ENCODE measurements at regions not wholly inside any gene's neighbourhood (a gene's known extent, or its start where the extent isn't known, plus 50 kb on each side); places are given as distances from the start of the nearest gene placed in this dataset.
A peak's percentile ranks its signal among the peaks of the same experiment; 100 is the strongest.
"Not testable (repeated sequence)": the region's sequence is repeated elsewhere in the genome, so short reads cannot be mapped to it uniquely, and the experiment has no call there.

DNA sequence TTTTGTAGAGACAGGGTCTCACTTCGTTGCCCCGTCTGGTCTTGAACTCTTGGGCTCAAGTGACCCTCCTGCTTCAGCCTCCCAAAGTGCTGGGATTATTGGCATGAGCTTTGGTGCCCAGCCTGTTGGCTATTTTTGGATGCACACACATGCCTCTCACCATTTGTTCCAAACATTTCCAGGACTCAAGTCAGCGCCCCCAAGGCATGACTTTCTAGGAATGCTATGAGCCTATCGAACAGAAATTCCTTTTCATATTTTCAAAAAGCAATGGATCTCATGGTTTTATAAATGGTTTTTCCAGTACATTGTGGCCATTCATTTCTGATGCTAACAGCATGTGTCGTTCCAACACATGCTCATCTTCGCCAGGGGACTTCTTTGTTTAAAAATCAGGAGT, 119.3 kb upstream of the NAA20 start:
- peak; percentile 63 for DNase-seq (ENCODE audit: low read depth)

- DNase-seq (ENCODE audit: low read depth): no peak
Observed at GRCh38 chr20:19901226-19901625, 115.9 kb upstream of the NAA20 start.

DNA sequence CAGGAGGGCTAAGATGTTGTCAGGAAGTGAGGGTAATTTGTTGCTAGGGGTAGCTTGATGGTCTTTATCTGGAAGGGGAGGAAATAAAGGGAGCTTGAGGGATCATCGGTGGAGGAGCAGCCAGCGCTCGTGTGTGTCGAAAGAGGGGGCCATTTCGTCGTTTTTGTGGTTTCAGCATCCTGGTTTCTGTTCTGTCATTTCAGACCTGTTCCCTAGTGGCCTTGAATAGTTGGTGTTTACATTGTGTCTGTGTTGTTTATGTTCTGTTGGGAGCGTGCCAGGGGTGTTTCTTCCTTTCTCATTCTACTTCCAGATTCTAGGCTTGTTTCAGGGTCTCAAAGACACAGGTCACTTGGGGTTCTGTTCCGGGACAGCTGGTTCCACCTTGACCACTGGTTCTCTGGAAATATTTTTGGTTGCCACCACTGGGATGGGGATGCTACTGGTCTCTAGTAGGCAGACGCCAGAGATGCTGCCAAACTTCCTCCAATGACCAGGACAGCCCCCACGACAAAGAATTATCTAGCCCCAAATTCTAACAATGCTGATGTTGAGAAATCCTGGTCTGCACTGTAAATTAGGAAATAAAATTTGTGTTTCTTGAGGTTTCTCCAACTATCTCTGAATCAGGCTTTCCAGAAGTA, 113.9 kb upstream of the NAA20 start:
- DNase-seq (ENCODE audit: low read depth): no peak

DNA sequence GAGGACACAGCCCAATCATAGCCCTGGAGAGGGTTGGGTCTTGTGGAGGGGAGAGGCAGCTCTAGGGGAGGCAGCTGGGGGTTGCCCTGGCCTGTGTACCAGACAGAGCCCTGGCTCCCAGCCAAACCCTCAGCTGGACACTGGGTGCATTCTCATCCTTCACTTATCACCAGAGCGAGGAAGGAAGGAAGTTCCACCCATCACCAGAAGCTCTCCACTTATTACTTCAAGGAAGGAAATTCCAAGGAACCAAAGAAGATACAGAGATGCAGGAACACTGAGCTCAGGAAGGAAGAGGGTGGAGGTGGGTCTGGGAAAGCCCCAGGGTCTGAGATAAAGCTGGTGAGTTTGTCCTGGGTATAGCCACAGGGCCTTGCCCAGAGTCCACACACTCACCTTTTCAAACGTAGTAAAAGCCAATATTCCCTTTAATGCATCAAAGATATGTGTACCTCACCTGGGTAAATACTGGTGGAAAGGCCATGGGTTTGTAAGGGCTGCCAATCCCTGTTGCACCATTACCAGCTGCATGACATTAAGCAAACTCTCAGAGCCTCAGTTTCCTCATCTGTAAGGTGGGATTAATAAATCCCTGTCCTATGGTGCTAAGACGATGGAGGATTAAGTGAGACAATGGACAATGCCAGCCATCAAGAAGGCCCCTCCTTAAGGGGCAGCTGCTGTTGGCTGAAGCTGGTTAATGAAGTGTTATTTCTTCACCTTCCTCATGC, 109.7 kb upstream of the NAA20 start:
- DNase-seq (ENCODE audit: low read depth): no peak

DNA sequence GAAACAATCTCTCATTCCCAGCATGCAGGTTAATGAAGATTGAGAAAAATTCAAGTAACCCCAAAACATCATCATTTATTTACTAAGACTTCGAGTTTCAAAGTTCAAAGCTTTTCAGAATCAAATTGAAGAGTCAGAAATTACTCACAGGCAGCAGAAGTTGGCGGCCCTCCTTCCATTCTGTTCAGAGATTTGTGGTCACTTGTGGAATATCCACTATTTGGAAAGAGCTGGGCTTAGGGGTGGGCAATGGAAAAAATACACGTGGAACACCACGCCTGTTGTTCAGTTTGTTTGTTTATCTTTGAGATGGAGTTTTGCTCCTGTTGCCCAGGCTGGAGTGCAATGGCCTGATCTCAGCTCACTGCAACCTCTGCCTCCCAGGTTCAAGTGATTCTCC, 108.6 kb upstream of the NAA20 start:
- no peak for DNase-seq (ENCODE audit: low read depth)

GRCh38 chr20:19909725-19910124, 107.4 kb upstream of the NAA20 start:
- DNase-seq (ENCODE audit: low read depth): no peak

DNA sequence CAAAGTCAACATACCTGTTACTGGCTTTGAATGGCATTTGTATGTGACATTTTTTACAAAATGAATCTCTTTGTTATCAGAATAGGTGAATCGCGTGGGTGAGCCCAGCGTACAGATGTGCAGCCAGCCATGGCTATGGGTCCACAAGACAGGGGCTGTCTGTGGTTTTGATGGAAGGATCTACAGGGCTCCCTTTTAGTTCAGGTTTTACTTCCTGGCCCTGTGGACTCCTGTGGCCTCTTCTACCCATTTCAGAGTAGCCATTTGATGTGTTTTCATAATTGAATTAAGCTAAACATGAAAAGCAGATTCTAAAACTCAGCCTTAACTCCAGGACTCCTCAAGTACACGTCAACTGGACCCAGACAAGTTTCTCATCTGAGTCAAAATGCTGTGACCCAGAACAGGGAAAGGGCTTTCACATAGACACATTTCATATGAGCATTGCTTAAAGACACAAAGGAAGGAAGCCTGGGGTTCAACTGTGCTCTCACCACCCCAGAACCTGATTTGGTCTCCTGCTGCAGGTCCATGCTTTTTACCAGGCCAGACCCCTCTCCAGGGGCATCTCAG, 105.3 kb upstream of the NAA20 start:
- no peak for DNase-seq (ENCODE audit: low read depth)

- DNase-seq (ENCODE audit: low read depth): no peak
Observed at GRCh38 chr20:19913349-19913748, 103.8 kb upstream of the NAA20 start.

GRCh38 chr20:19913927-19914614, 103.1 kb upstream of the NAA20 start:
- DNase-seq (ENCODE audit: low read depth): peak; percentile 16

DNA sequence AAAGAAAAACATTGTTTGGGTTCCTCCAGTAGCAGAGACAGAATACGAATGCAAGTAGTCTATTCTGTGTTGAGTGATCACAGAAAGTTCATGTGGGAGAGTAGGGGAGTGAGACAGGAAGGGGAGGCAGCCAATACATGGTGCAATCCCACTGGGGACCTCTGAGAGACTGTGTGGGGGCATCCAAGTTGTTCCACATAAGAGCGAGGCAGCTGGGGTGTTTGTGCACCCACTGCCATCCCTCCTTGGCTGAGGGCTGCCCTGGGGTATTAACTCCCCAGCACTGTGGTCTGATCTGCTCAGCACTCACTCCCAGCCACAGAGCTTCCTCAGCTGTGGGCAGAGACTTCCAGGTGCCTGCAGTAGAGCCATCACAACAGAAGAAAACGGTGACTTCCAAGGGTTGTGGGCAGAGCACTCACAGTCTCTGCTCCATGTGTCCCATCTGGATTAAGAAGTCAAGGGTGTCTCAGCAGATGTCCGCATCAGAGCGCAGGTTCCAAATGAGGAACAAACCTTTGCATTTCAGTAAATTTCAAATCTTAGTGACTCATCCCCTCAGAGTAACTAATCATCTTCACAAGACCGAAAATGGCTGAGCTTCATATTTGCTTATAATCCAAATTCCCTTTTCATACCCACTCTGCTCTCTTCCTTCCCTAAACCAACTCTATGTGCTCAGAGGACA, 101.9 kb upstream of the NAA20 start:
- DNase-seq (ENCODE audit: low read depth): no peak

DNA sequence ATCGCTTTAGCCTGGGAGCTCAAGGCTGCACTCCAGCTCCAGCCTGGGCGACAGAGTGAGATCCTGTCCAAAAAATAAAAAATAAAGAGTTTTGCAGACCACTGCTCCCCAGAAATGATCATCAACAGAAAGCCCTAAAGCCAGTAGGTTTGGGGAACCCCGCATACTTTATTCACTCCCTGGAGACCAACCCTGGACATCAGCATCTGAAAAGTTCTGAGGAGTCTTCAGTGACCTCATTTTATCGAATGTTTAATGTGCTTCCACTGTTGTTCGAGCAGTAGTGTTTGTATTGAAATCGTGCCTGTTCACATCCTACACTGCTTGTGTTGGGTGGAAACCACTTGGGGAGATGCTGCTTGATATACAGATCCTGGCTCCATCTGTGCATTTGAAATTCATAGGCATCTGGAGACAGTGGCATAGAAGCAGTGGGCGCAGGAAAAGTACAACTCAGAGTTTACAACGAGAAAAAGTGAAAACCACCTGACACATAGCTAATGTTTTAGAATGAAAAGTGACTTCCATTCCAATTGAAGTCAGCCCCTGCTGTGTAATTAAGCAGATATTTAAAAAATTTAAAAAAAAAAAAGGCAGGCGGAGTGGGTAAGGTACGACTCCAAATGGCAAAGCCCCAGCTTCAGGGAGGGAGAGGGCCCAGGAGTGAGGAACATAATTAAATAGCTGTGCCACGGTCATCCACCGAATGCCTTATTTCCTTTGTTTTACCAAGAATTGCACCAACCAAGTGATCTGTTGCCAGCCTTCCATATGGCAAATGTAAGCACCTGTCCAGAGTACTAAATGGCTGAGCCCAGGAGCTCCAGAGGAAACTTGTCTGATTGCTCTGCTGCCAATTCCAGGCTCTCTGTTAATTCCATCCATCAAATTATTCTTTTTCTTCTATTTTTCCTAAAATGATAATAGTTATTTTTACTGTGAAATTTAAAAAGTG, 100.4 kb upstream of the NAA20 start:
- no peak for DNase-seq (ENCODE audit: low read depth)

GRCh38 chr20:19918965-19919329, 98.2 kb upstream of the NAA20 start:
- DNase-seq (ENCODE audit: low read depth): no peak

DNA sequence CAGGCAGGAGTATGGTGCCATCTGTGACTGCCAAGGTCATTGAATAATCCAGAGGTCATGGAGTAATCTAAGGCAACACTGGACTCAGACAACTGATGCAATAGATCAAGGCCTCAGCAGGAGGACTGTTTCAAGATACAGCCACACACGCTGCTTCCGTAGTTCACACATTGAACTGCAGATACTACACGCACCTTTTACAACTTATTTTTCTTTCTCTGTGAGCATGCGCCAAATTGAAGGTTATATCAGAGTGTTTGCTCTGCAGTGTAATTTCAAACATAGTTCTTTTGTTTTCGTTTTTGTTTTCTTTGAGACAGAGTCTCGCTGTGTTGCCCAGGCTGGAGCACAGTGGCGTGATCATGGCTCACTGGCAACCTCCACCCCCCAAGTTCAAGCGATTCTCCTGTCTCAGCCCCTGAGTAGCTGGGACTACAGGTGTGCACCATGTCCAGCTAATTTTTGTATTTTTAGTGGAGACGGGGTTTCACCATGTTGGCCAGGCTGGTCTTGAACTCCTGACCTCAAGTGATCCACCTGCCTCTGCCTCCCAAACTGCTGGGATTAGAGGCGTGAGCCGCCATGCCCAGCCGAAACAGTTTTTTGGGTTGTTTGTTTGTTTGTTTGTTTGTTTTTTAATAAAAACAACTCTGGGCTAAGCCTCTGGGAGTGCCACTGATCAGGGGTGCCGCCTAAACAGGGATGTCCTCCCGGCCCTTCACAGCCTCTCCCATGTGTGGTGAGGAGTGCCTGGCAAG, 96.6 kb upstream of the NAA20 start:
- DNase-seq (ENCODE audit: low read depth): no peak

DNA sequence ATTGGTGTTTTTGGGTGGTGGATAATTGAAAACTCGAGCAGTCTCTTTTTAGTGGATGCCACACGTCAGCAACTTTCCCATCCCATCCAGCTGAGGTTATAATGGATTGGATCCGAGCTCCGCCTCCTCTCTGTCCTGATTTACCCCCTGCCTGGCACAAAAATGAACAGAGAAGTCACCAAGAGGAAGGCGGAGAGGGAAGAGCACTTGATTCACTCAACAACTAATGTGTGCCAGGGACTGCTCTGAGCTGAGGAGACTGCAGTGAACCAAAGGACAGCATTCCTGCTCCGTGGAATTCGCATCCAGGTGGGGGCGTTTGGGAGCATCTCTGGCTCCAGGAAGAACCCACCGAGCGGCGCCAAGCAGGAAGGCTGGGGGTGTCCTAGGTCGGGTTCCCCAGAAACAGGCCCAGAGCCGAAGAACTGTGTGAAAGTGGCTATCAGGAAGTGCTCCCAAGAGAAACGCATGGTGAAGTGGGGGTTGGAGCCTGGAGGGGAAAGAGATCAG, 95.8 kb upstream of the NAA20 start:
- no peak for DNase-seq (ENCODE audit: low read depth)

DNA sequence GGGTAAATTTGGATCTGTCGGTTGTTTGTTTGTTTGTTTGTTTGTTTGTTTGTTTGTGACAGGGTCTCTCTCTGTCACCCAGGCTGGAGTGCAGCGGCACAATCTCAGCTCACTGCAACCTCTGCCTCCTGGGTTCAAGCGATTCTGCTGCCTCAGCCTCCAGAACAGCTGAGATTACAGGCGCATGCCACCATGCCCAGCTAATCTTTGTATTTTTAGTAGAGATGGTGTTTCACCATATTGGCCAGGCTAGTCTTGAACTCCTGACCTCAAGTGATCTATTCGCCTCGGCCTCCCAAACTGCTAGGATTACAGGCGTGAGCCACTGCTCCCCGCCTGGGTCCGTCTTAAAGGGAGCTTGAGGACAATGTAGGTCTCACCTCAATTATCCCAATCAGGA, 95.3 kb upstream of the NAA20 start:
- not testable (repeated sequence) for DNase-seq (ENCODE audit: low read depth)

- DNase-seq (ENCODE audit: low read depth): no peak
Observed at GRCh38 chr20:19922716-19923115, 94.4 kb upstream of the NAA20 start.

- no peak for DNase-seq (ENCODE audit: low read depth)
Observed at GRCh38 chr20:19923762-19924161, 93.4 kb upstream of the NAA20 start.

DNA sequence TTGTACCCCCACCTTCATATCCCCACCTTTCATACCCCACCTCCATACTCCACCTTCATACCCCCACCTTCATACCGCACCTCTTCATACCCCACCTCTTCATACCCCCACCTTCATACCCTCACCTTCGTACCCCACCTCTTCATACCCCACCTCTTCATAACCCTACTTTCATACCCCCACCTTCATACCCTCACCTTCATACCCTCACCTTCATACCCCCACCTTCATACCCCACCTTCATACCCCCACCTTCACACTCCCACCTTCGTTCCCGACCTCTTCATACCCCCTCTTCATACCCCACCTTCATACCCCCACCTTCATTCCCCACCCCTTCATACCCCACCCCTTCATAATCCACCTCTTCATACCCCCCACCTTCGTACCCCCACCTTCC, 92.9 kb upstream of the NAA20 start:
- no peak for DNase-seq (ENCODE audit: low read depth)

GRCh38 chr20:19926591-19926990, 90.6 kb upstream of the NAA20 start:
- peak; percentile 19 for DNase-seq (ENCODE audit: low read depth)

GRCh38 chr20:19928328-19929011, 88.7 kb upstream of the NAA20 start:
- no peak for DNase-seq (ENCODE audit: low read depth)
